ENCODE measurements at regions not wholly inside any gene's neighbourhood (a gene's known extent, or its start where the extent isn't known, plus 50 kb on each side); places are given as distances from the start of the nearest gene placed in this dataset.

- BruUV-seq (replicated peaks): no TSS peak
- TF ChIP-seq, protein P1, sequence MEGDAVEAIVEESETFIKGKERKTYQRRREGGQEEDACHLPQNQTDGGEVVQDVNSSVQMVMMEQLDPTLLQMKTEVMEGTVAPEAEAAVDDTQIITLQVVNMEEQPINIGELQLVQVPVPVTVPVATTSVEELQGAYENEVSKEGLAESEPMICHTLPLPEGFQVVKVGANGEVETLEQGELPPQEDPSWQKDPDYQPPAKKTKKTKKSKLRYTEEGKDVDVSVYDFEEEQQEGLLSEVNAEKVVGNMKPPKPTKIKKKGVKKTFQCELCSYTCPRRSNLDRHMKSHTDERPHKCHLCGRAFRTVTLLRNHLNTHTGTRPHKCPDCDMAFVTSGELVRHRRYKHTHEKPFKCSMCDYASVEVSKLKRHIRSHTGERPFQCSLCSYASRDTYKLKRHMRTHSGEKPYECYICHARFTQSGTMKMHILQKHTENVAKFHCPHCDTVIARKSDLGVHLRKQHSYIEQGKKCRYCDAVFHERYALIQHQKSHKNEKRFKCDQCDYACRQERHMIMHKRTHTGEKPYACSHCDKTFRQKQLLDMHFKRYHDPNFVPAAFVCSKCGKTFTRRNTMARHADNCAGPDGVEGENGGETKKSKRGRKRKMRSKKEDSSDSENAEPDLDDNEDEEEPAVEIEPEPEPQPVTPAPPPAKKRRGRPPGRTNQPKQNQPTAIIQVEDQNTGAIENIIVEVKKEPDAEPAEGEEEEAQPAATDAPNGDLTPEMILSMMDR (IDR thresholded peaks at IDR 0.05; ENCODE audit: unreplicated experiment): peak; percentile 9
- H3K4me3 Mint-ChIP-seq (ENCODE audit: unreplicated experiment): no peak overlapping the region
- intact Hi-C loops (cut with micrococcal nuclease): no loop called here
- ChIA-PET POLR2A (no interaction called here), CTCF (no interaction called here)
- H3K4me1 Mint-ChIP-seq (ENCODE audit: insufficient read depth, unreplicated experiment): no peaks in the 10 kb centered on the region
- DNase-seq (ENCODE audit: unreplicated experiment): peak; percentile 49
- H3K9me3 Mint-ChIP-seq (ENCODE audit: unreplicated experiment): no peaks in the 10 kb centered on the region
- H3K27me3 Mint-ChIP-seq (ENCODE audit: insufficient read depth, unreplicated experiment): no peaks in the 10 kb centered on the region
- no peak overlapping the region for H3K27ac Mint-ChIP-seq (ENCODE audit: low read depth, unreplicated experiment)
- H3K36me3 Mint-ChIP-seq (ENCODE audit: insufficient read depth, unreplicated experiment): no peaks in the 10 kb centered on the region
Observed at GRCh38 chr9:120299785-120300184, 280.2 kb downstream of the CDK5RAP2 start.

- Mint-ChIP-seq H3K9me3 (ENCODE audit: unreplicated experiment) (no peaks in the 10 kb centered on the region), H3K36me3 (ENCODE audit: insufficient read depth, unreplicated experiment) (no peaks in the 10 kb centered on the region), H3K4me3 (ENCODE audit: unreplicated experiment) (no peak overlapping the region), H3K27ac (ENCODE audit: low read depth, unreplicated experiment) (no peak overlapping the region), H3K4me1 (ENCODE audit: insufficient read depth, unreplicated experiment) (peaks cover 12% of the 10 kb centered on the region), H3K27me3 (ENCODE audit: insufficient read depth, unreplicated experiment) (no peaks in the 10 kb centered on the region)
- DNase-seq (ENCODE audit: unreplicated experiment): no peak
- ChIA-PET CTCF (interaction anchor here (0.9 kb wide), 1 partner anchor 739 kb away, joined by 5 read pairs; no protein-coding TSS in a partner anchor), POLR2A (no interaction called here)
- BruUV-seq (replicated peaks): no TSS peak
- intact Hi-C loops (cut with micrococcal nuclease): no loop called here
- TF ChIP-seq, protein P1 (IDR thresholded peaks at IDR 0.05; ENCODE audit: unreplicated experiment): no peak
Observed at GRCh38 chr9:120294003-120294402, 286.0 kb downstream of the CDK5RAP2 start.

DNA sequence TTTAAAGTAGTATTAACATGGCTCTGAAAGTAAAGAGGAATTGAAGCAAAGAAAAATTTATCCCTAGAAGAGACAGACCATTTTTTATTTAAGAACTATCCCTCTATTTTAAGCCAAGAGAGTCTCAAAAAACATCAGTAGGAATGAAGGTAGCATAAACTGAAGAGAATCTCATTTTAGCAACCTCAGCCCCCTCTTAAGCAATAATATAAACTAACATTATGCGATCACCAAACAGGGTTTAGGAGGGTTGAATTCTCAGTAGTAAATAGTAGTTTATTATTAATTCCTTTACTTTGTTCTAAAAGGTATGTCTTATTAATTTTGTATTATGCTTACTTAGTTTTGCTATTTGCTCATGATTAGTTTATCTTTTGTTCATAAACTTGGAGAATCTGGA lies 287.4 kb downstream of the CDK5RAP2 start:
- intact Hi-C loops (cut with micrococcal nuclease): no loop called here
- BruUV-seq (replicated peaks): no TSS peak
- no peak overlapping the region for H3K27ac Mint-ChIP-seq (ENCODE audit: low read depth, unreplicated experiment)
- no peak overlapping the region for H3K4me3 Mint-ChIP-seq (ENCODE audit: unreplicated experiment)
- no peak for DNase-seq (ENCODE audit: unreplicated experiment)
- CTCF ChIA-PET: interaction anchor here (0.6 kb wide), 1 partner anchor 221 kb away, joined by 3 read pairs; no protein-coding TSS in a partner anchor
- no peaks in the 10 kb centered on the region for H3K36me3 Mint-ChIP-seq (ENCODE audit: insufficient read depth, unreplicated experiment)
- H3K9me3 Mint-ChIP-seq (ENCODE audit: unreplicated experiment): no peaks in the 10 kb centered on the region
- POLR2A ChIA-PET: no interaction called here
- H3K27me3 Mint-ChIP-seq (ENCODE audit: insufficient read depth, unreplicated experiment): no peaks in the 10 kb centered on the region
- TF ChIP-seq, protein P1 (IDR thresholded peaks at IDR 0.05; ENCODE audit: unreplicated experiment): no peak
- peaks cover 14% of the 10 kb centered on the region for H3K4me1 Mint-ChIP-seq (ENCODE audit: insufficient read depth, unreplicated experiment)

GRCh38 chr9:120291050-120291449 lies 288.9 kb downstream of the CDK5RAP2 start:
- H3K36me3 Mint-ChIP-seq (ENCODE audit: insufficient read depth, unreplicated experiment): no peaks in the 10 kb centered on the region
- no peak overlapping the region for H3K4me3 Mint-ChIP-seq (ENCODE audit: unreplicated experiment)
- DNase-seq (ENCODE audit: unreplicated experiment): no peak
- peaks cover 15% of the 10 kb centered on the region for H3K4me1 Mint-ChIP-seq (ENCODE audit: insufficient read depth, unreplicated experiment)
- no peaks in the 10 kb centered on the region for H3K27me3 Mint-ChIP-seq (ENCODE audit: insufficient read depth, unreplicated experiment)
- CTCF ChIA-PET: no interaction called here
- BruUV-seq (replicated peaks): no TSS peak
- intact Hi-C loops (cut with micrococcal nuclease): no loop called here
- POLR2A ChIA-PET: interaction anchor here (1.1 kb wide), 1 partner anchor 8 kb away, joined by 3 read pairs; no protein-coding TSS in a partner anchor
- H3K27ac Mint-ChIP-seq (ENCODE audit: low read depth, unreplicated experiment): no peak overlapping the region
- H3K9me3 Mint-ChIP-seq (ENCODE audit: unreplicated experiment): no peaks in the 10 kb centered on the region
- TF ChIP-seq, protein P1 (IDR thresholded peaks at IDR 0.05; ENCODE audit: unreplicated experiment): no peak

Data from MCF 10A (cell line).